SK-N-SH (cell line): ENCODE measurements at regions not wholly inside any gene's neighbourhood (a gene's known extent, or its start where the extent isn't known, plus 50 kb on each side); places are given as distances from the start of the nearest gene placed in this dataset.

Source experiments
- CTCF ChIP-seq: fragments of 200-600 bp; sonication (generic); IDR thresholded peaks from 2 replicates; pipeline ENCODE4 v1.6.1; 2017; ENCODE audit warnings: antibody characterized with exemption, mild to moderate bottlenecking, moderate library complexity
- EP300 ChIP-seq, 2 experiments: IDR thresholded peaks; 2 replicates each; pipeline versions ENCODE4 v1.4.0 to v1.6.1; 2012; ENCODE audit warnings: borderline replicate concordance in 1 of 2, low read depth in 1 of 2, low read length in 1 of 2
- EZH2phosphoT487 ChIP-seq: fragments of 200-600 bp; sonication (generic); IDR thresholded peaks from 2 replicates; pipeline ENCODE4 v1.6.1; 2017; ENCODE audit warnings: low read depth, mixed run types, mild to moderate bottlenecking, antibody characterized with exemption, moderate library complexity, borderline replicate concordance
- FOXJ3 ChIP-seq: sonication (generic); formaldehyde crosslinking; IDR thresholded peaks from 2 replicates; pipeline ENCODE4 v1.5.1; 2020; ENCODE audit warnings: mild to moderate bottlenecking, missing genetic modification reagents
- POLR2AphosphoS5 ChIP-seq: IDR thresholded peaks from 2 replicates; pipeline ENCODE4 v1.6.1; 2012; ENCODE audit warnings: low read depth, low read length
- RCOR1 ChIP-seq: fragments of 150-350 bp; IDR thresholded peaks from 2 replicates; pipeline ENCODE4 v1.6.1; 2017; ENCODE audit warnings: antibody characterized with exemption, low read length
- REST ChIP-seq: IDR thresholded peaks from 2 replicates; pipeline ENCODE4 v1.6.1; 2012; ENCODE audit warnings: mild to moderate bottlenecking, low read depth, low read length, moderate library complexity
- TAF1 ChIP-seq: IDR thresholded peaks from 2 replicates; pipeline ENCODE4 v1.6.1; 2012; ENCODE audit warnings: low read depth, mild to moderate bottlenecking, low read length, moderate library complexity, borderline replicate concordance
- YY1 ChIP-seq: IDR thresholded peaks from 2 replicates; pipeline ENCODE4 v1.4.0; 2012; ENCODE audit warnings: low read depth, mild to moderate bottlenecking

GRCh38 chr10:84838851-84839250 is 510.5 kb downstream of the CCSER2 start:
- TF ChIP-seq CTCF (no peak), EZH2phosphoT487 (no peak), POLR2AphosphoS5 (no peak), REST (no peak), YY1 (no peak), RCOR1 (no peak), TAF1 (no peak), FOXJ3 (no peak), EP300 (IDR thresholded peaks at IDR 0.05; ENCODE audit: borderline replicate concordance in 1 of 2, low read depth in 1 of 2, low read length in 1 of 2) (no peak)
